Left lung (tissue), 4 donors: ENCODE measurements at regions not wholly inside any gene's neighbourhood (a gene's known extent, or its start where the extent isn't known, plus 50 kb on each side); places are given as distances from the start of the nearest gene placed in this dataset.

ENCODE experiments used
- ATAC-seq: fragments of 200-7000 bp; cut with Tn5 transposase; one replicate; pipeline ENCODE4 v1.9.1; 2020; ENCODE audit warnings: moderate library complexity
- DNase-seq, 4 donors: peaks; one replicate each; pipeline ENCODE4 v3.0.0-alpha.2; 2013 to 2020
- H3K27ac ChIP-seq, 2 donors: fragments of 200-600 bp; sonication (generic) in 1 of 2; one replicate each; pipeline versions ENCODE4 v1.5.0 to v1.8.0; 2020 to 2021
- H3K27me3 ChIP-seq, 2 donors: fragments of 200-600 bp; sonication (generic) in 1 of 2; one replicate each; pipeline versions ENCODE4 v1.5.0 to v1.8.0; 2020 to 2021
- H3K36me3 ChIP-seq, 2 donors: fragments of 200-600 bp; sonication (generic) in 1 of 2; one replicate each; pipeline versions ENCODE4 v1.5.0 to v1.8.0; 2020 to 2021
- H3K4me1 ChIP-seq, 2 donors: fragments of 200-600 bp; one replicate each; pipeline ENCODE4 v1.8.0; 2021
- H3K4me3 ChIP-seq, 2 donors: fragments of 200-600 bp; sonication (generic) in 1 of 2; one replicate each; pipeline versions ENCODE4 v1.5.0 to v1.8.0; 2020 to 2021; ENCODE audit warnings: mild to moderate bottlenecking in 1 of 2
- H3K9me3 ChIP-seq, 2 donors: fragments of 200-600 bp; sonication (generic) in 1 of 2; one replicate each; pipeline versions ENCODE4 v1.5.0 to v1.8.0; 2020 to 2021
- CTCF ChIP-seq, 2 donors: fragments of 200-600 bp; sonication (generic) in 1 of 2; IDR thresholded peaks; one replicate each; pipeline versions ENCODE4 v1.5.0 to v1.8.0; 2021; ENCODE audit warnings: antibody characterized with exemption in 2 of 2
- intact Hi-C, 2 donors: fragments of 100-400 bp; cut with DNase I; formaldehyde crosslinking; loops; one replicate each; pipeline versions ENCODE4 v1.11.2 to v1.14.2; 2022
- donor health status: DM: no; HTN: yes; CAD: no.
- donor health status: DM: no; HTN: no; CAD: no.

- Histone ChIP-seq H3K36me3 (no peaks in the 10 kb centered on the region), H3K4me1 (peaks cover 7 to 14% of the 10 kb centered on the region in 2 donors), H3K4me3 (no peak overlapping the region), H3K27me3 (no peaks in the 10 kb centered on the region), H3K27ac (no peak overlapping the region), H3K9me3 (no peaks in the 10 kb centered on the region)
- ATAC-seq (no peak), DNase-seq (no peak)
- TF ChIP-seq CTCF (IDR thresholded peaks at IDR 0.05): no peak
- intact Hi-C loops: no loop called here
These were observed 217.5 kb upstream of the S1PR3 start for GRCh38 chr9:88773627-88774244.

GRCh38 chr9:88775037-88775471 lies 216.2 kb upstream of the S1PR3 start:
- ATAC-seq (peak; percentile 75), DNase-seq (no peak)
- Histone ChIP-seq H3K36me3 (no peaks in the 10 kb centered on the region), H3K4me3 (no peak overlapping the region), H3K27me3 (no peaks in the 10 kb centered on the region), H3K27ac (no peak overlapping the region), H3K9me3 (no peaks in the 10 kb centered on the region), H3K4me1 (peaks cover 7 to 14% of the 10 kb centered on the region in 2 donors)
- intact Hi-C loops: no loop called here
- no peak for TF ChIP-seq CTCF (IDR thresholded peaks at IDR 0.05)

- ATAC-seq: peak; percentile 52
- no peaks in the 10 kb centered on the region for H3K9me3 ChIP-seq
These were observed 215.7 kb upstream of the S1PR3 start for GRCh38 chr9:88775559-88775958.

GRCh38 chr9:88775966-88776365 lies 215.3 kb upstream of the S1PR3 start:
- Histone ChIP-seq H3K27ac (no peak overlapping the region), H3K36me3 (no peaks in the 10 kb centered on the region), H3K4me3 (no peak overlapping the region), H3K27me3 (no peaks in the 10 kb centered on the region), H3K9me3 (no peaks in the 10 kb centered on the region), H3K4me1 (peaks cover 7 to 14% of the 10 kb centered on the region in 2 donors)
- DNase-seq (no peak), ATAC-seq (peak; percentile 21)
- intact Hi-C loops: no loop called here
- TF ChIP-seq CTCF (IDR thresholded peaks at IDR 0.05): no peak

More at GRCh38 chr9:88775559-88775958, 215.7 kb upstream of the S1PR3 start:
- peak in 1 of 4 donors; percentile 36 for DNase-seq
- TF ChIP-seq CTCF (IDR thresholded peaks at IDR 0.05): no peak
- H3K4me3 ChIP-seq: no peak overlapping the region
- intact Hi-C loops: no loop called here
- no peaks in the 10 kb centered on the region for H3K36me3 ChIP-seq
- peaks cover 7 to 14% of the 10 kb centered on the region in 2 donors for H3K4me1 ChIP-seq
- H3K27me3 ChIP-seq: no peaks in the 10 kb centered on the region
- H3K27ac ChIP-seq: no peak overlapping the region

- H3K27me3 ChIP-seq: no peaks in the 10 kb centered on the region
- DNase-seq: no peak
- intact Hi-C loops: no loop called here
- no peaks in the 10 kb centered on the region for H3K36me3 ChIP-seq
- ATAC-seq: peak; percentile 14
- H3K4me3 ChIP-seq: no peak overlapping the region
- no peaks in the 10 kb centered on the region for H3K9me3 ChIP-seq
- peaks cover 7 to 16% of the 10 kb centered on the region in 2 donors for H3K4me1 ChIP-seq
- TF ChIP-seq CTCF (IDR thresholded peaks at IDR 0.05): no peak
- no peak overlapping the region for H3K27ac ChIP-seq
These were observed 214.4 kb upstream of the S1PR3 start for GRCh38 chr9:88776717-88777497.
